Heart right ventricle (tissue), 16 donors: ENCODE measurements at regions not wholly inside any gene's neighbourhood (a gene's known extent, or its start where the extent isn't known, plus 50 kb on each side); places are given as distances from the start of the nearest gene placed in this dataset.

Source experiments
- ATAC-seq, 8 donors: fragments of 200-7000 bp; cut with Tn5 transposase; one replicate each; pipeline ENCODE4 v1.9.1; 2020; ENCODE audit warnings: mild to moderate bottlenecking in 8 of 8, moderate library complexity in 8 of 8, moderate number of reproducible peaks in 1 of 8
- DNase-seq, 2 donors: peaks; one replicate each; pipeline ENCODE4 v3.0.0-alpha.2; 2020
- H3K27ac ChIP-seq, 10 donors: fragments of 200-600 bp; sonication (generic) in 2 of 10; one replicate each; pipeline versions ENCODE4 v1.5.0 to v1.8.0; 2020 to 2022; ENCODE audit warnings: mild to moderate bottlenecking in 3 of 10
- H3K27me3 ChIP-seq, 7 donors: fragments of 200-600 bp; one replicate each; pipeline ENCODE4 v1.8.0; 2021 to 2022; ENCODE audit warnings: mild to moderate bottlenecking in 2 of 7
- H3K36me3 ChIP-seq, 9 donors: fragments of 200-600 bp; sonication (generic) in 1 of 9; one replicate each; pipeline versions ENCODE4 v1.5.0 to v1.8.0; 2020 to 2022; ENCODE audit warnings: mild to moderate bottlenecking in 2 of 9
- H3K4me1 ChIP-seq, 9 donors: fragments of 200-600 bp; sonication (generic) in 1 of 9; one replicate each; pipeline versions ENCODE4 v1.5.0 to v1.8.0; 2020 to 2022; ENCODE audit warnings: mild to moderate bottlenecking in 4 of 9
- H3K4me3 ChIP-seq, 10 donors: fragments of 200-600 bp; sonication (generic) in 2 of 10; one replicate each; pipeline versions ENCODE4 v1.5.0 to v1.8.0; 2020 to 2022; ENCODE audit warnings: mild to moderate bottlenecking in 7 of 10, moderate library complexity in 2 of 10
- H3K9me3 ChIP-seq, 11 donors: fragments of 200-600 bp in 10 of 11; sonication (generic) in 2 of 11; one replicate each; pipeline versions ENCODE4 v1.5.0 to v1.8.0; 2013 to 2022; ENCODE audit warnings: mild to moderate bottlenecking in 2 of 11, control low read depth in 1 of 11, moderate library complexity in 1 of 11
- CTCF ChIP-seq, 9 donors: fragments of 200-600 bp; sonication (generic) in 2 of 9; IDR thresholded peaks; one replicate each; pipeline versions ENCODE4 v1.5.0 to v1.8.0; 2021 to 2022; ENCODE audit warnings: antibody characterized with exemption in 9 of 9, mild to moderate bottlenecking in 5 of 9, moderate library complexity in 1 of 9
- WGBS, 2 donors: extraction: QIAGEN DNeasy Blood & Tissue Kit; methylation state at CpG; one replicate each; pipeline ENCODE4 v1.1.7; 2013; ENCODE audit warnings: inconsistent platforms in 1 of 2; 5-methylcytosine and 5-hydroxymethylcytosine counted together
- intact Hi-C, 10 donors: fragments of 100-400 bp; cut with DNase I; formaldehyde crosslinking; loops; one replicate each; pipeline versions ENCODE4 v1.11.1 to v1.14.2; 2022
- donor health status: Arrhythmogenic right ventricular cardiomyopathy.
- donor health status: ischemic (EF 13 %, LVEDD 7.1; RV severe dilation, severe dysfunction).
- donor health status: healthy with polysubstance abuse.
- donor health status: DM: no; HTN: yes; CAD: no.
- donor health status: DM: no; HTN: no; CAD: no.
- donor health status: ischemic (EF 25% LVEDD 6.9; RV normal size, moderate dysfunction).
- donor health status: ischemic (EF 25% LVEDD 5.7; RV mildly dilated, moderate dysfunction).
- donor health status: healthy.
- donor health status: DM: yes; HTN: yes; CAD: no.
- donor health status: Ischemic cardiomyopathy.
- donor health status: ischemic (EF 35%, LVEDD 5.7; RV mildly dilated, moderate dysfunction).
- donor health status: nonischemic (EF 11% LVEDD 7.7; RV severe dilation, severe dysfunction).
- donor health status: DM: yes; HTN: yes; CAD: no.
- donor health status: PGD.
- donor health status: ischemic (EF 29% LVEDD 5.4; RV normal size, mild dysfunction).
- donor health status: nonischemic (EF 23%, LVEDD 6.1; RV moderate dilation, normal function).

- ATAC-seq, result no peak
- no peak for DNase-seq
- intact Hi-C loops, result no loop called here
Measured at GRCh38 chr4:20086799-20087521, 164.7 kb upstream of the SLIT2 start.

GRCh38 chr4:20086067-20086798 is 165.5 kb upstream of the SLIT2 start:
- Histone ChIP-seq H3K4me3 (no peak overlapping the region), H3K27me3 (no peaks in the 10 kb centered on the region), H3K9me3 (peaks cover 0 to 3% (median 0%) of the 10 kb centered on the region in 11 donors), H3K36me3 (no peaks in the 10 kb centered on the region), H3K4me1 (no peaks in the 10 kb centered on the region), H3K27ac (no peak overlapping the region)
- ATAC-seq (no peak), DNase-seq (no peak)
- no peak for TF ChIP-seq CTCF (IDR thresholded peaks at IDR 0.05)
- intact Hi-C loops, result no loop called here
- 77 to 82% methylated on average over 6 of the region's 6 CpGs for WGBS, 2 donors

More at GRCh38 chr4:20086799-20087521, 164.7 kb upstream of the SLIT2 start:
- Histone ChIP-seq H3K27me3 (no peaks in the 10 kb centered on the region), H3K4me1 (no peaks in the 10 kb centered on the region), H3K9me3 (no peaks in the 10 kb centered on the region), H3K4me3 (no peak overlapping the region), H3K36me3 (no peaks in the 10 kb centered on the region), H3K27ac (no peak overlapping the region)
- 85 to 88% methylated on average over 6 of the region's 6 CpGs for WGBS, 2 donors
- TF ChIP-seq CTCF (IDR thresholded peaks at IDR 0.05), result no peak

GRCh38 chr4:20085653-20086052 is 166.1 kb upstream of the SLIT2 start:
- Histone ChIP-seq H3K27ac (no peak overlapping the region), H3K4me1 (no peaks in the 10 kb centered on the region), H3K36me3 (no peaks in the 10 kb centered on the region), H3K4me3 (no peak overlapping the region), H3K9me3 (peaks cover 0 to 3% (median 0%) of the 10 kb centered on the region in 11 donors), H3K27me3 (no peaks in the 10 kb centered on the region)
- WGBS, 2 donors, result 82 to 85% methylated on average over 1 of the region's 1 CpG
- intact Hi-C loops, result no loop called here
- no peak for TF ChIP-seq CTCF (IDR thresholded peaks at IDR 0.05)
- no peak for DNase-seq
- no peak for ATAC-seq

- no peaks in the 10 kb centered on the region for H3K36me3 ChIP-seq
- no peak overlapping the region for H3K27ac ChIP-seq
- ATAC-seq, result no peak
- no peak for TF ChIP-seq CTCF (IDR thresholded peaks at IDR 0.05)
- intact Hi-C loops, result no loop called here
- peaks cover 0 to 3% (median 0%) of the 10 kb centered on the region in 11 donors for H3K9me3 ChIP-seq
- DNase-seq, result no peak
- H3K4me3 ChIP-seq, result no peak overlapping the region
- WGBS, 2 donors, result 90 to 95% methylated on average over 3 of the region's 3 CpGs
- no peaks in the 10 kb centered on the region for H3K4me1 ChIP-seq
- H3K27me3 ChIP-seq, result no peaks in the 10 kb centered on the region
Measured at GRCh38 chr4:20085156-20085555, 166.5 kb upstream of the SLIT2 start.
